ENCODE measurements at regions not wholly inside any gene's neighbourhood (a gene's known extent, or its start where the extent isn't known, plus 50 kb on each side); places are given as distances from the start of the nearest gene placed in this dataset.
"Not testable (repeated sequence)": the region's sequence is repeated elsewhere in the genome, so short reads cannot be mapped to it uniquely, and the experiment has no call there.

DNA sequence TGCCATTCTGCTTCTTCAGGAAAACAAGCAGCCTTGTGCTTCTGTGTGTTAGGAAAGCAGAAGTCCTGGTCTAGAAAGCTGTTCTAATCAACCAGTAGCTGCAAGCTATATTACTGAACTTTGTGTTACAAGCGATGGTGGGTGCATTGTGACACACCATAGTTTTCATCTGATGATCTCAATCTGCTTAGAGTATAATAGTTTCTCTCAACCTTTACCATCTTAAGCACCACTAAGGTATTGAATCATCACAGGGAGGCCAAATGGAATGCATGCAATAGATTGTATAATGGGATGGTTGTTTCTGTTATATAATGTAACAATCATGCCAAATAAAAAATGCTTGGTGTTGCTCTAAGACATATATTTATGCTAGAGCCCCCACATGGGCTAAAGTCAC, 771.7 kb downstream of the NOVA1 start:
- Histone ChIP-seq H3K36me3 (ENCODE audit: insufficient read depth, insufficient read length, low read length) (no peaks in the 10 kb centered on the region), H3K9ac (ENCODE audit: insufficient read length, low read depth) (no peak overlapping the region), H3K4me3 (ENCODE audit: insufficient read length, low read depth) (no peak overlapping the region), H3K4me1 (ENCODE audit: insufficient read depth, insufficient read length) (no peaks in the 10 kb centered on the region), H3K27me3 (ENCODE audit: insufficient read depth, insufficient read length) (no peaks in the 10 kb centered on the region), H3K9me3 (ENCODE audit: insufficient read depth, low read length) (no peaks in the 10 kb centered on the region)
- no peak for DNase-seq (ENCODE audit: low read depth, low spot score)
- TF ChIP-seq SUZ12 (IDR thresholded peaks at IDR 0.05; ENCODE audit: extremely low read depth, insufficient read depth, insufficient read length), result no peak
- no peak for TF ChIP-seq YY1 (IDR thresholded peaks at IDR 0.05; ENCODE audit: insufficient read depth, insufficient read length)
- no peak for TF ChIP-seq ZNF274 (IDR thresholded peaks at IDR 0.05; ENCODE audit: low read depth, low read length)

DNA sequence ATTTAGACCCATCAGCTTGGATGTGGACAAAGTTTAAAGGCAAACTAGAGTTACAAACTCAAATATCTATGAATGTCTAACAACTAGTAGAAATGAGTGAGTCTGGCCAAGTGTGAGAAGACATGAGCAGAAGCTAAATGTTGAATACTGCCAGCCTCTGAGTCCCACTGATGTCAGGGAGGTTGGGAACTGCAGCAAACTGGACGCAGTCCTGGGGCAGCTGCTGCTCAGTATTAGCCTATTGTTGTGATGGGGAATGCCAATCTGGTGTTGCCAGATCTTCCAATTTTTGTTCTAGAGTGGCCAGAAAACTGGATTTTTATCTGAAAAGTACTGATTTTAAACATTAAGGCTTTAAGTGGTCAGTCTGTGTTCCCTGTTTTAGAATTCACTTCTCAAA, 770.4 kb upstream of the STXBP6 start:
- H3K4me3 ChIP-seq (ENCODE audit: insufficient read length, low read depth), result no peak overlapping the region
- no peaks in the 10 kb centered on the region for H3K4me1 ChIP-seq (ENCODE audit: insufficient read depth, insufficient read length)
- H3K36me3 ChIP-seq (ENCODE audit: insufficient read depth, insufficient read length, low read length), result no peaks in the 10 kb centered on the region
- no peaks in the 10 kb centered on the region for H3K9me3 ChIP-seq (ENCODE audit: insufficient read depth, low read length)
- no peak overlapping the region for H3K9ac ChIP-seq (ENCODE audit: insufficient read length, low read depth)
- no peak for DNase-seq (ENCODE audit: low read depth, low spot score)
- H3K27me3 ChIP-seq (ENCODE audit: insufficient read depth, insufficient read length), result no peaks in the 10 kb centered on the region
- TF ChIP-seq ZNF274 (IDR thresholded peaks at IDR 0.05; ENCODE audit: low read depth, low read length) (no peak), YY1 (IDR thresholded peaks at IDR 0.05; ENCODE audit: insufficient read depth, insufficient read length) (no peak), SUZ12 (IDR thresholded peaks at IDR 0.05; ENCODE audit: extremely low read depth, insufficient read depth, insufficient read length) (no peak)

DNA sequence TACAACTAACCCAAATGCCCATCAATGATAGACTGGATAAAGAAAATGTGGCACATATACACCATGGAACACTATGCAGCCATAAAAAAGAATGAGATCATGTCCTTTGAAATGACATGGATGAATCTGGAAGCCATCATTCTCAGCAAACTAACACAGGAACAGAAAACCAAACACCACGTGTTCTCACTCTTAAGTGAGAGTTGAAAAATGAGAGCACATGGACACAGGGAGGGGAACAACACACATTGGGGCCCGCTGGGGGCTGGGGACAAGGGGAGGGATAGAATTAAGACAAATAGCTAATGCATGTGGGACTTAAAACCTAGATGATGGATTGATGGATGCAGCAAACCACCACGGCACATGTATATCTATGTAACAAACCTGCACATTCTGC, 764.7 kb upstream of the STXBP6 start:
- not testable (repeated sequence) for H3K9ac ChIP-seq (ENCODE audit: insufficient read length, low read depth); H3K4me3 ChIP-seq (ENCODE audit: insufficient read length, low read depth); H3K4me1 ChIP-seq (ENCODE audit: insufficient read depth, insufficient read length); H3K9me3 ChIP-seq (ENCODE audit: insufficient read depth, low read length); DNase-seq (ENCODE audit: low read depth, low spot score); H3K27me3 ChIP-seq (ENCODE audit: insufficient read depth, insufficient read length); H3K36me3 ChIP-seq (ENCODE audit: insufficient read depth, insufficient read length, low read length)

DNA sequence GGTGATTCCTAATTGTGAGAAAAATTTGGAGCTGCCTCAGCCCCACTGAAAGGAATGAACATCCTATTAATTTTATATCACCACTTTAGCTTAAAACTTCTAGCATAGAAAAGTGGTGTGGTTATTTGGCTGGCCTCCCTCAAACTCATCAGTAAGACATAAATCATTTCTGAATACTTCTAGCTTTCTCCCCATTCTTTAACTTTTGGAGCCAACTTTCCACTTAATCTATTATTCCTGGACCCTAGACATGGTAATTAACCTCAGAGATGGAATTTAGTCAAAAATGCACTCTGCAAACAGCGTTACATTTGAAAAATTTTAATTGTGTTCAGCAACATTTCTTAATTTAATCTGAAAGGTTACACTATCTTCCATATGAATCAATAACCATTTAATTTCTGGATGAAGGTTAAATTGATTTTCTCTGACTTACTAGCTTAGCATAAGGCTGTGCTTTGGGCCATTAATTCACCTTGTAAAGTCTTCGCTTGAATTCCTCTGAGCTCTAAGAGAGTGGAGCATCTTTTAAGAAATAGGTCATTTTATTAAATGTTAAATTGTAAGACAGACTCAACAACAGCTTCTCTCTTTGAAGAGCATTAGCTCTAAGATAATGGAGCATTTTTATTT, 753.6 kb upstream of the STXBP6 start:
- no peaks in the 10 kb centered on the region for H3K9me3 ChIP-seq (ENCODE audit: insufficient read depth, low read length)
- H3K36me3 ChIP-seq (ENCODE audit: insufficient read depth, insufficient read length, low read length), result no peaks in the 10 kb centered on the region
- TF ChIP-seq YY1 (IDR thresholded peaks at IDR 0.05; ENCODE audit: insufficient read depth, insufficient read length), result no peak
- TF ChIP-seq SUZ12 (IDR thresholded peaks at IDR 0.05; ENCODE audit: extremely low read depth, insufficient read depth, insufficient read length), result no peak
- no peak for TF ChIP-seq ZNF274 (IDR thresholded peaks at IDR 0.05; ENCODE audit: low read depth, low read length)
- H3K9ac ChIP-seq (ENCODE audit: insufficient read length, low read depth), result no peak overlapping the region
- H3K4me3 ChIP-seq (ENCODE audit: insufficient read length, low read depth), result no peak overlapping the region
- H3K4me1 ChIP-seq (ENCODE audit: insufficient read depth, insufficient read length), result no peaks in the 10 kb centered on the region
- no peak for DNase-seq (ENCODE audit: low read depth, low spot score)
- H3K27me3 ChIP-seq (ENCODE audit: insufficient read depth, insufficient read length), result no peaks in the 10 kb centered on the region

DNA sequence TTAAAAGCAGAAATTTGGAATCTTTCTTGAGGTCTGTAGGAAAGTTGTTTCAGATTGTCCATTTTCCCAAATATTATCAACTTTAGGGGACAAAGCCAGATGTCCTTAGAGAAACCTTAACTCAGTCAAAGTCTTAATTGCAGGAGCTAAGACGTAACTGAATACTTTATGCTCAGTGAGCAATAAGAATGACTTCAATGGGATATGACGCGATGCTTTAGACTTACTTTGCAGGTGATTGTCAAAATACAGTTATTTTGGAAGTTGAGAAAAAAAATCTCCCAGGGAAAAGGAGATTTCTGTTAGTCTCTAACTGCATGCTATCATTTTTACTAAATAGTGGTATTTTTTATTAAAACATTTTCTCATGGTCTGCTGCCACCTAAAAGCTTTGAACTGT, 750.9 kb upstream of the STXBP6 start:
- no peak overlapping the region for H3K9ac ChIP-seq (ENCODE audit: insufficient read length, low read depth)
- H3K4me3 ChIP-seq (ENCODE audit: insufficient read length, low read depth), result no peak overlapping the region
- no peaks in the 10 kb centered on the region for H3K36me3 ChIP-seq (ENCODE audit: insufficient read depth, insufficient read length, low read length)
- H3K4me1 ChIP-seq (ENCODE audit: insufficient read depth, insufficient read length), result no peaks in the 10 kb centered on the region
- no peaks in the 10 kb centered on the region for H3K27me3 ChIP-seq (ENCODE audit: insufficient read depth, insufficient read length)
- DNase-seq (ENCODE audit: low read depth, low spot score), result no peak
- no peak for TF ChIP-seq SUZ12 (IDR thresholded peaks at IDR 0.05; ENCODE audit: extremely low read depth, insufficient read depth, insufficient read length)
- TF ChIP-seq ZNF274 (IDR thresholded peaks at IDR 0.05; ENCODE audit: low read depth, low read length), result no peak
- no peak for TF ChIP-seq YY1 (IDR thresholded peaks at IDR 0.05; ENCODE audit: insufficient read depth, insufficient read length)
- H3K9me3 ChIP-seq (ENCODE audit: insufficient read depth, low read length), result no peaks in the 10 kb centered on the region

DNA sequence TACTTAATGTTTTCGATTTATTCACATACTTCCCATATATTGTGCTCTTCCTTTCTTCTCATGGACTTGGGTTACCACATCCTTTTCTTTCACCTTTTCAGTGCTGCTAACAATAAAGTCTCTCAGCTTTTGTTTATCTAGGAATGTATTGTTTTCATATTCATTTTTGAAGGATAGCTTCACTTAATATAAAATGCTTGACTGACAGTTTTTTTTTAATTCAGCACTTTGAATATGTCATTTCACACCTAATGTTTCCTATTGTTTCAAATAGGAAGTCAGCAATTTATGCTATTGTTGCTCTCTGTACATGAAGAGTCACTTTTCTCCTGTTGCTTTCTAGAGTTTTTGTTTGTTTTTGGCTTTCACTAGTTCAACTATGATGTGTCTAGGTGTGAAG, 738.3 kb upstream of the STXBP6 start:
- no peaks in the 10 kb centered on the region for H3K27me3 ChIP-seq (ENCODE audit: insufficient read depth, insufficient read length)
- H3K4me1 ChIP-seq (ENCODE audit: insufficient read depth, insufficient read length), result no peaks in the 10 kb centered on the region
- 0 out of 2 replicates have a peak, but pooled peaks cover under 1% of the 10 kb centered on the region for H3K9me3 ChIP-seq (ENCODE audit: insufficient read depth, low read length)
- no peak for TF ChIP-seq YY1 (IDR thresholded peaks at IDR 0.05; ENCODE audit: insufficient read depth, insufficient read length)
- TF ChIP-seq ZNF274 (IDR thresholded peaks at IDR 0.05; ENCODE audit: low read depth, low read length), result no peak
- TF ChIP-seq SUZ12 (IDR thresholded peaks at IDR 0.05; ENCODE audit: extremely low read depth, insufficient read depth, insufficient read length), result no peak
- no peak overlapping the region for H3K9ac ChIP-seq (ENCODE audit: insufficient read length, low read depth)
- H3K4me3 ChIP-seq (ENCODE audit: insufficient read length, low read depth), result no peak overlapping the region
- no peaks in the 10 kb centered on the region for H3K36me3 ChIP-seq (ENCODE audit: insufficient read depth, insufficient read length, low read length)
- DNase-seq (ENCODE audit: low read depth, low spot score), result no peak

DNA sequence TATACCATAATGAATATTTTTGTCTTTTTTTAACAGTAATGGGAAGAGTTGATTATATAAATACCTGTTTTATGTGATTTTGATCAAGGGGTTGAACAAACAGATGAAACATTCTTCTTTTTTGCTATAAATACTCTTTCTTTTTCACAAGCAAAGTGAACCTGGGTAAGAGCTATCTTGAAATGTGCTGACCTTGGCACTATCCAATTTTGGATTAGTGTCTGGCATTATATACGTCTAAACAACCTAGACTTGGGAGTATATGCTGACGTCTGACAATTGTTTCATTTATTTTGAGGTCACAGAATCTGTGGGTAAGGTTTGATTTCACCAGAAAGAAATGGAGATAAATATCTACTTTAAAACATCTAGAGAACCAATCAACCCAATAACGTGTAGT, 716.0 kb upstream of the STXBP6 start:
- DNase-seq (ENCODE audit: low read depth, low spot score), result no peak
- TF ChIP-seq SUZ12 (IDR thresholded peaks at IDR 0.05; ENCODE audit: extremely low read depth, insufficient read depth, insufficient read length) (no peak), ZNF274 (IDR thresholded peaks at IDR 0.05; ENCODE audit: low read depth, low read length) (no peak), YY1 (IDR thresholded peaks at IDR 0.05; ENCODE audit: insufficient read depth, insufficient read length) (no peak)
- Histone ChIP-seq H3K36me3 (ENCODE audit: insufficient read depth, insufficient read length, low read length) (no peaks in the 10 kb centered on the region), H3K4me1 (ENCODE audit: insufficient read depth, insufficient read length) (no peaks in the 10 kb centered on the region), H3K9me3 (ENCODE audit: insufficient read depth, low read length) (no peaks in the 10 kb centered on the region), H3K27me3 (ENCODE audit: insufficient read depth, insufficient read length) (no peaks in the 10 kb centered on the region), H3K9ac (ENCODE audit: insufficient read length, low read depth) (no peak overlapping the region), H3K4me3 (ENCODE audit: insufficient read length, low read depth) (no peak overlapping the region)
